Effector memory CD4-positive, alpha-beta T cell (primary cell): ENCODE measurements at regions not wholly inside any gene's neighbourhood (a gene's known extent, or its start where the extent isn't known, plus 50 kb on each side); places are given as distances from the start of the nearest gene placed in this dataset.

Experiments used
- DNase-seq, 3 donors: peaks; one replicate each; pipeline ENCODE4 v3.0.0-alpha.2; 2020
- H3K27ac ChIP-seq: 2 replicates; pipeline ENCODE4 v1.7.0; 2013; ENCODE audit warnings: mild to moderate bottlenecking, low read length, moderate library complexity; ENCODE audit not compliant: insufficient read depth, poor library complexity, severe bottlenecking
- H3K27me3 ChIP-seq: replicated peaks from 2 replicates; pipeline ENCODE4 v1.7.0; 2013; ENCODE audit warnings: mild to moderate bottlenecking, low read length; ENCODE audit not compliant: insufficient read depth, control insufficient read depth, poor library complexity, severe bottlenecking
- H3K36me3 ChIP-seq: 2 replicates; pipeline ENCODE4 v1.7.0; 2013; ENCODE audit warnings: mild to moderate bottlenecking, low read length, moderate library complexity; ENCODE audit not compliant: control insufficient read depth, insufficient read depth
- H3K4me1 ChIP-seq: 2 replicates; pipeline ENCODE4 v1.7.0; 2013; ENCODE audit warnings: low read length, mild to moderate bottlenecking; ENCODE audit not compliant: control insufficient read depth, insufficient read depth, poor library complexity, severe bottlenecking
- H3K4me3 ChIP-seq: 2 replicates; pipeline ENCODE4 v1.7.0; 2013; ENCODE audit warnings: low read length, low read depth, mild to moderate bottlenecking; ENCODE audit not compliant: insufficient read depth, poor library complexity, severe bottlenecking
- H3K9me3 ChIP-seq: 2 replicates; pipeline ENCODE4 v1.7.0; 2013; ENCODE audit warnings: mild to moderate bottlenecking, low read length, moderate library complexity; ENCODE audit not compliant: control insufficient read depth

- H3K27me3 ChIP-seq, result no peaks in the 10 kb centered on the region
- H3K9me3 ChIP-seq, result no peaks in the 10 kb centered on the region
- no peak for DNase-seq
- H3K4me1 ChIP-seq, result no peaks in the 10 kb centered on the region
- no peaks in the 10 kb centered on the region for H3K36me3 ChIP-seq
- no peak overlapping the region for H3K4me3 ChIP-seq
- no peak overlapping the region for H3K27ac ChIP-seq
Observed at GRCh38 chr2:207385076-207385475, 144.7 kb upstream of the CREB1 start.

- Histone ChIP-seq H3K4me1 (no peaks in the 10 kb centered on the region), H3K27me3 (no peaks in the 10 kb centered on the region), H3K36me3 (no peaks in the 10 kb centered on the region), H3K9me3 (no peaks in the 10 kb centered on the region), H3K4me3 (no peak overlapping the region), H3K27ac (no peak overlapping the region)
- DNase-seq, result no peak
Observed at GRCh38 chr2:207385903-207386302, 143.9 kb upstream of the CREB1 start.

- no peaks in the 10 kb centered on the region for H3K27me3 ChIP-seq
- no peaks in the 10 kb centered on the region for H3K36me3 ChIP-seq
- no peaks in the 10 kb centered on the region for H3K9me3 ChIP-seq
- no peak overlapping the region for H3K27ac ChIP-seq
- no peak for DNase-seq
- no peaks in the 10 kb centered on the region for H3K4me1 ChIP-seq
- H3K4me3 ChIP-seq, result no peak overlapping the region
Observed at GRCh38 chr2:207387001-207387571, 142.7 kb upstream of the CREB1 start.

- H3K27ac ChIP-seq, result no peak overlapping the region
- H3K36me3 ChIP-seq, result no peaks in the 10 kb centered on the region
- H3K27me3 ChIP-seq, result no peaks in the 10 kb centered on the region
- no peaks in the 10 kb centered on the region for H3K4me1 ChIP-seq
- DNase-seq, result no peak
- H3K4me3 ChIP-seq, result no peak overlapping the region
- H3K9me3 ChIP-seq, result no peaks in the 10 kb centered on the region
Observed at GRCh38 chr2:207390302-207391095, 139.3 kb upstream of the CREB1 start.

GRCh38 chr2:207394203-207394781 lies 135.5 kb upstream of the CREB1 start:
- Histone ChIP-seq H3K27me3 (no peaks in the 10 kb centered on the region), H3K9me3 (no peaks in the 10 kb centered on the region), H3K36me3 (no peaks in the 10 kb centered on the region), H3K4me3 (no peak overlapping the region), H3K4me1 (no peaks in the 10 kb centered on the region), H3K27ac (no peak overlapping the region)
- DNase-seq, result no peak

- H3K4me3 ChIP-seq, result no peak overlapping the region
- H3K27ac ChIP-seq, result no peak overlapping the region
- no peaks in the 10 kb centered on the region for H3K36me3 ChIP-seq
- no peaks in the 10 kb centered on the region for H3K27me3 ChIP-seq
- H3K4me1 ChIP-seq, result no peaks in the 10 kb centered on the region
- no peaks in the 10 kb centered on the region for H3K9me3 ChIP-seq
- no peak for DNase-seq
Observed at GRCh38 chr2:207394812-207395534, 134.8 kb upstream of the CREB1 start.

GRCh38 chr2:207395535-207396251 lies 134.1 kb upstream of the CREB1 start:
- Histone ChIP-seq H3K9me3 (no peaks in the 10 kb centered on the region), H3K36me3 (no peaks in the 10 kb centered on the region), H3K4me3 (no peak overlapping the region), H3K27ac (no peak overlapping the region), H3K27me3 (no peaks in the 10 kb centered on the region), H3K4me1 (no peaks in the 10 kb centered on the region)
- DNase-seq, result no peak

GRCh38 chr2:207397917-207398655 lies 131.7 kb upstream of the CREB1 start:
- Histone ChIP-seq H3K4me3 (no peak overlapping the region), H3K27ac (no peak overlapping the region), H3K36me3 (no peaks in the 10 kb centered on the region)

GRCh38 chr2:207399301-207399700 lies 130.5 kb upstream of the CREB1 start:
- H3K27me3 ChIP-seq, result no peaks in the 10 kb centered on the region

More at GRCh38 chr2:207397917-207398655, 131.7 kb upstream of the CREB1 start:
- no peak for DNase-seq
- Histone ChIP-seq H3K4me1 (no peaks in the 10 kb centered on the region), H3K27me3 (no peaks in the 10 kb centered on the region), H3K9me3 (no peaks in the 10 kb centered on the region)

More at GRCh38 chr2:207399301-207399700, 130.5 kb upstream of the CREB1 start:
- H3K9me3 ChIP-seq, result no peaks in the 10 kb centered on the region
- no peak for DNase-seq
- H3K4me1 ChIP-seq, result no peaks in the 10 kb centered on the region
- no peak overlapping the region for H3K4me3 ChIP-seq
- H3K27ac ChIP-seq, result no peak overlapping the region
- H3K36me3 ChIP-seq, result no peaks in the 10 kb centered on the region
